Activated T-helper 1 cell treated with anti-CD3 and anti-CD28 coated beads, Interleukin-12 subunit alpha, Interleukin-12 subunit beta, Interleukin-2, Interleukin-4 antibody, amounts not matched to agents 30 ng/mL and 10 ng/mL and 1 ng/mL, durations not matched to agents 14 hours and 24 hours and 36 hours (primary cell): ENCODE measurements at regions not wholly inside any gene's neighbourhood (a gene's known extent, or its start where the extent isn't known, plus 50 kb on each side); places are given as distances from the start of the nearest gene placed in this dataset.
A peak's percentile ranks its signal among the peaks of the same experiment; 100 is the strongest.

Source experiments
- DNase-seq: peaks from one replicate; pipeline ENCODE4 v3.0.0; 2021; ENCODE audit warnings: low spot score
- H3K27ac Mint-ChIP-seq: one replicate; pipeline ENCODE4 v1.8.0; 2021; ENCODE audit warnings: mild to moderate bottlenecking, mixed read lengths
- H3K27me3 Mint-ChIP-seq: one replicate; pipeline ENCODE4 v1.8.0; 2022; ENCODE audit warnings: mild to moderate bottlenecking, moderate library complexity, mixed read lengths; ENCODE audit not compliant: insufficient read depth
- H3K36me3 Mint-ChIP-seq: one replicate; pipeline ENCODE4 v1.8.0; 2021; ENCODE audit warnings: low read depth, mixed read lengths
- H3K4me1 Mint-ChIP-seq: one replicate; pipeline ENCODE4 v1.8.0; 2021; ENCODE audit warnings: low read depth, mixed read lengths
- H3K4me3 Mint-ChIP-seq: one replicate; pipeline ENCODE4 v1.8.0; 2021; ENCODE audit warnings: mild to moderate bottlenecking, moderate library complexity, mixed read lengths
- H3K9me3 Mint-ChIP-seq: one replicate; pipeline ENCODE4 v1.8.0; 2021; ENCODE audit warnings: mixed read lengths
- intact Hi-C: fragments of 100-400 bp; cut with micrococcal nuclease; formaldehyde crosslinking; loops from one replicate; pipeline ENCODE4 v1.15.1; 2024

GRCh38 chr7:94160719-94161435, 156.7 kb upstream of the BET1 start:
- Mint-ChIP-seq H3K9me3 (peaks cover 4% of the 10 kb centered on the region), H3K36me3 (no peaks in the 10 kb centered on the region)
- intact Hi-C loops, result no loop called here

GRCh38 chr7:94161476-94161875, 157.3 kb upstream of the BET1 start:
- no peak overlapping the region for H3K4me3 Mint-ChIP-seq
- H3K27ac Mint-ChIP-seq, result no peak overlapping the region
- peaks cover 17% of the 10 kb centered on the region for H3K4me1 Mint-ChIP-seq
- DNase-seq, result no peak
- peaks cover 4% of the 10 kb centered on the region for H3K9me3 Mint-ChIP-seq
- H3K27me3 Mint-ChIP-seq, result peaks cover 3% of the 10 kb centered on the region
- no peaks in the 10 kb centered on the region for H3K36me3 Mint-ChIP-seq
- intact Hi-C loops, result no loop called here

More at GRCh38 chr7:94160719-94161435, 156.7 kb upstream of the BET1 start:
- Mint-ChIP-seq H3K4me1 (peaks cover 17% of the 10 kb centered on the region), H3K4me3 (peak overlapping the region; percentile 6), H3K27me3 (peaks cover 3% of the 10 kb centered on the region), H3K27ac (peak overlapping the region; percentile 6)
- no peak for DNase-seq

- Mint-ChIP-seq H3K9me3 (no peaks in the 10 kb centered on the region), H3K36me3 (no peaks in the 10 kb centered on the region), H3K4me1 (peaks cover 6% of the 10 kb centered on the region), H3K27me3 (peaks cover 2% of the 10 kb centered on the region), H3K27ac (no peak overlapping the region), H3K4me3 (no peak overlapping the region)
- intact Hi-C loops, result loop anchor here (10.0 kb wide), 1 partner anchor 225 kb away; the partner anchor contains the start of gene COL1A2
- DNase-seq, result no peak
These were observed 165.5 kb upstream of the BET1 start for GRCh38 chr7:94169682-94170081.

- Mint-ChIP-seq H3K27me3 (peaks cover 2% of the 10 kb centered on the region), H3K4me3 (no peak overlapping the region), H3K36me3 (no peaks in the 10 kb centered on the region), H3K9me3 (no peaks in the 10 kb centered on the region), H3K4me1 (peaks cover 6% of the 10 kb centered on the region), H3K27ac (no peak overlapping the region)
- DNase-seq, result no peak
- intact Hi-C loops, result loop anchor here (10.0 kb wide), 1 partner anchor 224 kb away; the partner anchor contains the start of gene COL1A2
These were observed 166.7 kb upstream of the BET1 start for GRCh38 chr7:94170836-94171235.

- Mint-ChIP-seq H3K4me3 (no peak overlapping the region), H3K27me3 (peaks cover 5% of the 10 kb centered on the region), H3K27ac (no peak overlapping the region), H3K36me3 (no peaks in the 10 kb centered on the region), H3K4me1 (peaks cover 17% of the 10 kb centered on the region), H3K9me3 (no peaks in the 10 kb centered on the region)
- no peak for DNase-seq
- intact Hi-C loops, result loop anchor here (10.0 kb wide), 1 partner anchor 221 kb away; the partner anchor contains the start of gene COL1A2
These were observed 169.3 kb upstream of the BET1 start for GRCh38 chr7:94173436-94173835.

GRCh38 chr7:94174375-94174774, 170.2 kb upstream of the BET1 start:
- DNase-seq, result no peak
- Mint-ChIP-seq H3K4me1 (peaks cover 17% of the 10 kb centered on the region), H3K9me3 (no peaks in the 10 kb centered on the region), H3K36me3 (no peaks in the 10 kb centered on the region), H3K27ac (no peak overlapping the region), H3K27me3 (peaks cover 5% of the 10 kb centered on the region), H3K4me3 (no peak overlapping the region)
- intact Hi-C loops, result loop anchor here (10.0 kb wide), 1 partner anchor 220 kb away; the partner anchor contains the start of gene COL1A2

- Mint-ChIP-seq H3K36me3 (no peaks in the 10 kb centered on the region), H3K9me3 (no peaks in the 10 kb centered on the region), H3K27me3 (peaks cover 5% of the 10 kb centered on the region), H3K27ac (no peak overlapping the region), H3K4me1 (peaks cover 17% of the 10 kb centered on the region), H3K4me3 (no peak overlapping the region)
- no peak for DNase-seq
- intact Hi-C loops, result loop anchor here (10.0 kb wide), 1 partner anchor 220 kb away; the partner anchor contains the start of gene COL1A2
These were observed 170.8 kb upstream of the BET1 start for GRCh38 chr7:94174956-94175355.

GRCh38 chr7:94176694-94177200, 172.6 kb upstream of the BET1 start:
- Mint-ChIP-seq H3K4me1 (peaks cover 11% of the 10 kb centered on the region), H3K4me3 (no peak overlapping the region), H3K36me3 (no peaks in the 10 kb centered on the region), H3K9me3 (no peaks in the 10 kb centered on the region), H3K27ac (no peak overlapping the region), H3K27me3 (peaks cover 5% of the 10 kb centered on the region)
- intact Hi-C loops, result loop anchor here (10.0 kb wide), 1 partner anchor 218 kb away; the partner anchor contains the start of gene COL1A2
- no peak for DNase-seq

GRCh38 chr7:94177441-94177840, 173.3 kb upstream of the BET1 start:
- no peaks in the 10 kb centered on the region for H3K9me3 Mint-ChIP-seq
- intact Hi-C loops, result loop anchor here (10.0 kb wide), 1 partner anchor 217 kb away; the partner anchor contains the start of gene COL1A2
- peaks cover 5% of the 10 kb centered on the region for H3K27me3 Mint-ChIP-seq
- H3K4me3 Mint-ChIP-seq, result no peak overlapping the region
- H3K27ac Mint-ChIP-seq, result no peak overlapping the region
- no peak for DNase-seq
- peaks cover 11% of the 10 kb centered on the region for H3K4me1 Mint-ChIP-seq
- no peaks in the 10 kb centered on the region for H3K36me3 Mint-ChIP-seq

GRCh38 chr7:94178230-94178629, 174.1 kb upstream of the BET1 start:
- H3K4me1 Mint-ChIP-seq, result peaks cover 11% of the 10 kb centered on the region
- no peaks in the 10 kb centered on the region for H3K36me3 Mint-ChIP-seq
- H3K27ac Mint-ChIP-seq, result no peak overlapping the region
- no peak for DNase-seq
- peaks cover 5% of the 10 kb centered on the region for H3K27me3 Mint-ChIP-seq
- intact Hi-C loops, result loop anchor here (10.0 kb wide), 1 partner anchor 217 kb away; the partner anchor contains the start of gene COL1A2
- no peaks in the 10 kb centered on the region for H3K9me3 Mint-ChIP-seq
- H3K4me3 Mint-ChIP-seq, result no peak overlapping the region

GRCh38 chr7:94179466-94179865, 175.3 kb upstream of the BET1 start:
- Mint-ChIP-seq H3K4me1 (peaks cover 11% of the 10 kb centered on the region), H3K9me3 (no peaks in the 10 kb centered on the region), H3K36me3 (no peaks in the 10 kb centered on the region), H3K27ac (no peak overlapping the region), H3K27me3 (peaks cover 2% of the 10 kb centered on the region), H3K4me3 (no peak overlapping the region)
- DNase-seq, result no peak
- intact Hi-C loops, result loop anchor here (10.0 kb wide), 1 partner anchor 215 kb away; the partner anchor contains the start of gene COL1A2

GRCh38 chr7:94182066-94182465, 177.9 kb upstream of the BET1 start:
- Mint-ChIP-seq H3K27ac (no peak overlapping the region), H3K9me3 (no peaks in the 10 kb centered on the region), H3K4me1 (peaks cover 11% of the 10 kb centered on the region), H3K4me3 (no peak overlapping the region), H3K27me3 (peaks cover 2% of the 10 kb centered on the region), H3K36me3 (no peaks in the 10 kb centered on the region)
- intact Hi-C loops, result no loop called here
- DNase-seq, result no peak

- H3K9me3 Mint-ChIP-seq, result no peaks in the 10 kb centered on the region
- no peaks in the 10 kb centered on the region for H3K36me3 Mint-ChIP-seq
- H3K4me1 Mint-ChIP-seq, result peaks cover 5% of the 10 kb centered on the region
- no peak for DNase-seq
- H3K27me3 Mint-ChIP-seq, result peaks cover 2% of the 10 kb centered on the region
- H3K27ac Mint-ChIP-seq, result no peak overlapping the region
- H3K4me3 Mint-ChIP-seq, result no peak overlapping the region
- intact Hi-C loops, result no loop called here
These were observed 178.6 kb upstream of the BET1 start for GRCh38 chr7:94182721-94183120.
